Fibroblast of skin of left biceps (primary cell): ENCODE measurements at regions not wholly inside any gene's neighbourhood (a gene's known extent, or its start where the extent isn't known, plus 50 kb on each side); places are given as distances from the start of the nearest gene placed in this dataset.

Experiments
- DNase-seq, 2 experiments: peaks; one replicate each; pipeline ENCODE4 v3.0.0-alpha.2; 2013; ENCODE audit warnings: low read depth in 2 of 2

DNA sequence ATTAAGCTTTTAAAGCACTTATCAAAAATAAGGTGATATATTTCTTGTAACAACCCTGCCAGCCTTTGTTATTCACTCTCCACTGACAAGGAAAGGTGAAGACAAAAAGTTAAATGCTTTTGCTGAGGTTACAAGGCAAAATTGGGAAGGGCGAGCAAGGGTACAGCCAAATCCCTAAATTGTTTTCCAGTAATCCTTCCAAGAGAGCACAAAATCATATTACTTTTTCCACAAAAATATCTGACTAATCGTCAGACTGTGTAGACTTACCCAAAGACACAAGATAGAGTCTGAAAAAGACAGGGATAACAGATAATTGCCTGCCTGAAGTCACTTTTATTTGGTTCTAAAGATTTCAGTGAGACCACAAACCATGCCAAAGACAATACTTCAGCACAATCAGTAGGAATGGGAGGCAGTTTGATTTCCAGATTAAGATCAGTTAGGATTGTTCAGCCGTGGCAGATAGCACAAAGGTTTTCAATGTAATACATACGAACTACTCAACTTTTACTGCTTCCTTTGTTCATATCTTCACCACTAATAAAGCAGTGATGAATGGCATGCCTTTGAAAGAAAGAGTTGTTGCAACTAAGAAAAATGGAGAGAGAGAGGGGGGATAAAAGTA is 383.8 kb upstream of the TUSC1 start:
- DNase-seq, result no peak

DNA sequence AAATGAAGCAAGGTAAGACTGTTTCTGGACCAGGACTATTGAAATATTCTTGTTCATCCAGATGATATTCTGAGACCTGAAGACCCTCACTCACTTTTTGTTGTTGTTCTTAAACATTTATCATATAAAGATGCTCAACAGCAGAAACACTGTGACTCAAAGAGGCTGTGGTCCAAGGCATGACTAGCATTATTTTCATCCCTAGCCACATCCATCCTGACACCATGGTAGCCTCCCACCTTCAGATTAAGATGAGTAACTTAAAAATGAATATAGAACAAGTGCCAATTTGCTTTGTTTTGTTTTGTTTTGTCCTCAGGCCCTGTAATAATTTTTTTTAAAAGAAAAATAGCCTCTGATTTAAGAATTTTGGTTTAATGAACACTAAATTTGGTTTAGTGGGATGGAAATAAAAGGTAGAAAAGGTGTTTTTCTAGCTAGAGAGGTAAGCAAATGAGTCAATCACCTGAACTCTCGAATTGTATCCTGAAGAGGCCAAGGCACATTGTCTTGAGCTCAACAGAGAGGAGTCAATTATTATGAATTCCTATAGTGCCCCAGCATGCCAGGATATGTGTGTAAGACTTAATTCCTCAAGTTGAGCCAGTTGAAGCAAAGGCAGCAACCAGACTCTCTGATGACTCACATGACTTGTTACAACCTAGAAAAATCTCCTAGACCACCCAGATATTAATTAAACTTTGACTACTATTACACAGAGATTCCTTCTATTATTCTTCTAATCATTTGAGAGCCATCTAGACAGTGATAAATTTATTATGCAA is 380.1 kb upstream of the TUSC1 start:
- DNase-seq, result peak; percentile 16 to 18

DNA sequence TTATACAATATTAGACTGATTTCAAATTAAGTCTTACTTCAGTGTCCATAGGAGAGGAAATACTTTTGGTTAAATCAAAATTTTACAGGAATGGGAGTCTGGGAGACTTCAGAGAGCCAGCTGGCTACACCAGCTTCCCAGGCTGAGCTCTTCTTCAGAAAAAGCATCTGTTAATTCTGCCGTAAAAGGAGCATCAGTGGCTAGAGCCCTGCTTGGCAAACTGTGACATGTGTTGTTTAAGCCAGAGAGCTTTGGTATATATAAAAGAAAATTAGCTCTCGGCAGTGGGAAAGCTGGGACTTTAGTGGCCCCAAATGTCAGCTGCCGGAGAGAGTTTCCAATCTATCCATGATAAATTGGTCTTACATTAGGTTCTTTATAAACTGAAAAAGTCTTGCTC is 378.8 kb upstream of the TUSC1 start:
- no peak for DNase-seq

DNA sequence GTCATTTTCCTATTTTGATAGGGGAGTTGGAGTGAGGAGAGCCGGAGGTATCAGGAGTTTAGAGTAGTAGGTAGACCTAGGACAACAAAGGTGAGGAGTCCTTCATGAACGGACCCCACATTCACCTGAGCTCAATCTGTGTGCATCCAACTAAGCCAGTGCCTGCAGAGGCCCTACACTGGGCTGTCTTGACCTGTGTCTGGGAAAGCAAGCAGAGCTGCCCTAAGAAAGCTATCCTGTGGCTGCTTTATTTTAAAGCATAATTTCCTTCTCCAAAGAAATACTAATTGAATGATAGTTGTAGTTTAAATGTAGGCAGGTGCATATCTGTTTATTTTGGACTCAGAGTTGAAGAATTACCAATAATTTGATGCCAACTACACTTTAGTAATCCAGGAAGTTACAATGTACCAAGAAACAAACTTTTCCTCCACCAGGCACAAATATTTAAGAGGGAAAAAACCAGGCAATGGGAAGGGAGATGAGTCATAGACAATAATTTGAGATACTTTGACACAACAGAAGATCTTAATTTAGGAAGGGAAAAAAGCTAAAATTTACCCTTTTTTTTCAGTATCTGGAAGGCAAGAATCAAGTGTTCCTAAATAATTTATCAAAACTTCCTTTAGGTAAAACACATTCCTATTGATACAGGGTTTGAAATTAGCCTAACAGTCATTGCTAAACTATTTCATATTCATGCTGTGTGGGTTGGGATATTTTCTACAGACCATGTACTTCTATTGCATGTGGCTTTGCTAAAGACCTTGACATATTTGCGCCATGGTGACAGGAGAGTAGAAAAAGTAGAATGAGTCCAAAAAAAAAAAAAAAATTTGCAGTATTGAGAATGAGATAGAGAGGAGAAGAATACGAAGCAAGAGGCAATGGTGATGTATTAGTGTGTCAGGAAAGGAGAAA is 376.6 kb upstream of the TUSC1 start:
- peak; percentile 23 to 30 for DNase-seq

DNA sequence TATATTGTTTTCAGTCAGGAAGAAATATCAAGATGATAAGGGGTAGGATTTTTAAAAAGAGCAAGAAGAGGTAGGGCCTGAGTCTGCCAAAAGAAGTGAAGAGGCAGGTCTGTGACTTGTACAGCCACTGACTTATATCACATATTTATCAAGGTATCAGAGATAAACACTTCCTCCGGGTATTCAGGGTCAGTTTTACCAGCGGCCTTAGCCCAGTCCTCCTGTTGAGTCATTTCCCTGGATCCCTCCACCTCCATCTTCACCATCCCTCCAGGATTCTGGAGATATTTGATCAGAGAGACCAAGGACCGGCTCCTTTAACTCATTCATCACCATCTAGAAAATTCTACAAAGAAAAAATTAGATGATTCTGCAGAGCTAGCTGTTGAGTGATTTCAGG is 375.7 kb upstream of the TUSC1 start:
- no peak for DNase-seq

DNA sequence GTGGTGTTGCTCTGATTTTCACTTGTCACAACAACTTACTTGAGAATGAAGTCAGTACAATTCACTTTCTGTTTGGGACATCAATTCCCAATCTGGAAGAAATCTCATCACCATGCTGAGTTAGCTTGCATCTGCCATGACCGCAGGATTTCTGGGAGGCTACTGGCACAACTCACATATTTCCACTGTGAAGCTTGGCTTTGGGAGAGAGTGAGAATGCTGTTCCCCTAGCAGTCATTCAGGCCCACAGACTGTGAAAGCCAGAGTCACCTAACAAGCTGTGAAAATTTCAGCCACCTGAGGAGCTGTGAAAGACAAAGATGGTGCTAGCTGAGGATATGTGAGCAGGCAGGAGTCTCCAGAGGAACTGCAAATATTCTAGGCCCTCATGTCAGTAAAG is 365.2 kb upstream of the TUSC1 start:
- no peak for DNase-seq

DNA sequence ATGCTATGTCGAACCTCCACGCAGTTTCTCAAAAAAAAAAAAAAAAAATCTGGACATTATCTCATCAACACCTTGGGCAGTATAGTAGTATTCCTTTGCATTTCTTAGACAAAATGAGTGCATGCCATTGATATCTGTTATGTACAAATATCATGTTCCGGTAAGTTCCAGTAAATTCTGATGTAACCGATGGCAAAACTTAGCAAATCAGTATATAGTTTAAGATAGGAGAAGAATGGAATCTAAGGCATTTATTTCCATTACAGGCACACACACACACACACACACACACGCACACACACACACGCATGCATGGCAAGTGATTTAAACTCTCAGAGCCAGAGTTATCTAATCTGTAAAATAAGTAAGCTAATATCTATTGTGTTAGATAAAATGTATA is 356.5 kb upstream of the TUSC1 start:
- DNase-seq, result peak in 1 of 2 experiments; percentile 24

DNA sequence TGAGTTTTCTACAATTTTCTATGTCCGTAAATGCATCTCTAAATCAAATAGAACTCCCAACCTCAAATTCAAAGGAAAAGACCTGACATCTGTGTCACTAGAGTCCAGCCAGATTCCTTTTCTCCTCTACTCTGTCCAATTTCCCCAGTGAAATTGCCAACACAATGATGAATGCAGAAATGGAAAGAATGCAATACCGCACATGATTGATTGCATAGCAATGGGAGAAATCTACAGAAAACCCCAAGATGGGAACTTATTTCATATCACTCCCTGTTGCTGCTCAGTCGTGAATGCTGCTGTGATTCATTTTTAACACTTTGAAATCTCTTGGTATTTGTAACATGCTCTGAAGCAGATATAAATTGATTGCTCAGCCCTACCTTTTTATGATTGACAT is 355.1 kb upstream of the TUSC1 start:
- DNase-seq, result peak; percentile 60 to 64

DNA sequence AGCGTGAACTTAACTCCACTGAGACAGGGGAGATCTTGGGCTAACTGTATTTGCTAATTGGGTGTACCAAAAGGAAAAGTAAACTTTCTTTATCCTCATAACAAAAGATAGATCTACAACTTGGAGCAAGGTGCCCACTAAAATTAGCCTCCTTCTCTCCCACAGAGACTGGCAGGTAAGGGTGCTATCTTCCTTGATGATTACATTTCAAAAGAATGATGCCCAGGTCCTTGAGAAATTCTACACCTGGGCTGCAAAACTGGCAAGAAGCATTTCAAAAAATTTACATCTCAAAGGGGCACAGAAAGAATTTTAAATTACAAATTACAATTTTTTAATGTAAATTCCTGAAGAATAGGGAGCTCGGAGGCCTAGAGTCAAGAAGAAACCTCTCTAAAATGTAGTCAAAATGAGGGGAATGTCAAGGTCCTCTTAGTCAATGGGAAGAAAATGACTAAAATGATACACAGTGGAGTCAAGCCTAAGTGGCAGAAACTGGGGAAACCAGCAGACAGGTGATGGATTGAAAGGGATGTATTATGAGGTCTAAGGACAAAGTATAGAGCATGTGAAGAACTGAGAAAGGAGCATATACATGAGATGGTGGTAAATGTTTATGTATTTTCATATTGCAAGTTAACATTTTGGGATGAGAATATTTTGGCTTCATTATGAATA is 348.3 kb upstream of the TUSC1 start:
- no peak for DNase-seq

DNA sequence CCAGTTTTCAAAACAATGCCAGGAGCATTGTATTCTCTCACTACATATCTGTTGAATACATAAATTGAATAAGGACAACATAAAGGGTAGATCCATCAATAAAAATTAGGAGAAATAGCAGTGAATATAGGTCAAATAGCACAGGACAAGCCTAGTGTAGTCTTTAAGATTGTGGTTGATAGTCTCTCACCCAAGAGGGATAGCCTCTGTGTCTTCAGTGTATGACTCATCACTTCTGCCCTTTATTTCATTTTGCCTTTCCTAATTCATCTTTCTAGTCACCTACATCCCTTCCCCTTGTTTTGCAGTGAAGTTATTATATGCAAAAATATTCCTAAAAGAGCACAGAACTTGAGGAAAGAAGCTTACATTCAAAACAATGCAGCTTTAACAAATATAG is 335.0 kb upstream of the TUSC1 start:
- DNase-seq, result no peak

DNA sequence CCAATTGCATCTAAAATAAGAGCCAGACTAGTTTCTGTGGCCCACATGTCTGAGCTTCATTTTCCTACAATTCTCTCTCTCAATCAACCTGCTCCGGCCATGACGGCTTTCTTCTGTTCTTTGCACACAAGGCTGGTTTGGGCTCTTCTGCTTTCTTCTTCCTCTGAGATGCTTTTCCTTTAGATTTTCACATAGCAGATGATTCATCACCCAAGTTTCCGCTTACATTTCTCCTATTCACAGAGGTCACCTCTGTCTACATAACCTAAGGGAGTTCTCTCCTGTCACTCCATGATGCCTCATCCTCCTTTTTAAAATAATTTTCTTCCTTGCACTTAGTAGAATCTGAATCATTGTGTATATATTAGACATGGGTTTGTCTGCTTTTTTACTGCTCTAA is 334.6 kb upstream of the TUSC1 start:
- DNase-seq, result peak in 1 of 2 experiments; percentile 3

DNA sequence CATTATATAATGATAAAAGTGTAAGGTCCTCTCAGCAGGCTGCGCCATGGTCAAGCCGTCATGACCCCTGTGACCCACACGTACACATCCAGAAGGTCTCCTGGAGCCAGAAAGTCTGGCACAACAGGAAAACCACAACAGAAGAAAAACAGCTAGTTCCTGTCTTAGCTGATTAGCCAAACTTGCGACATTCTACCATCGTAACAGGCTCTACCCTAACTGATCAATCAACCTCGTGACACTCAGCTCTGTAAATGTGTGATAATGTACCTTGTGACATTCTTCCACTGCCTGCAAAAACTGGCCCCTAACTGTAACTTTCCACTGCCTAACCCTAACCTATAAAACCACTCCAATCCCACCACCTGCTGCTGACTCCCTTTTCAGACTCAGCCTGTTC is 316.4 kb upstream of the TUSC1 start:
- no peak for DNase-seq

DNA sequence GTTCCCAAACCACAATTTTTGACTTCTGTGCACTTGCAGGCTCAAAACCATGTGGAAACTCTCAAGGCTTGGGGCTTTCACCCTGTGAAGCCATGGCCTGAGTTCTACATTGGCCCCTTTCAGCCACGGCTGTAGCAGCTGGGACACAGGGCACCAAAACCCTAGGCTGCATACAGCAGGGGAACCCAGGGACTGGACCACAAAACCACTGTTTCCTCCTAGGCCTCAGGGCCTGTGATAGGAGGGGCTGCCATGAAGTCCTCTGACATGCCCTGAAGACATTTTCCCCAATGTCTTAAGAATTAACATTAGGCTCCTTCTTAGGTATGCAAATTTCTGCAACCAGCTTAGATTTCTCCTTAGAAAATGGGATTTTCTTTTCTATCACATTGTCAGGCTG is 312.1 kb upstream of the TUSC1 start:
- DNase-seq, result no peak

DNA sequence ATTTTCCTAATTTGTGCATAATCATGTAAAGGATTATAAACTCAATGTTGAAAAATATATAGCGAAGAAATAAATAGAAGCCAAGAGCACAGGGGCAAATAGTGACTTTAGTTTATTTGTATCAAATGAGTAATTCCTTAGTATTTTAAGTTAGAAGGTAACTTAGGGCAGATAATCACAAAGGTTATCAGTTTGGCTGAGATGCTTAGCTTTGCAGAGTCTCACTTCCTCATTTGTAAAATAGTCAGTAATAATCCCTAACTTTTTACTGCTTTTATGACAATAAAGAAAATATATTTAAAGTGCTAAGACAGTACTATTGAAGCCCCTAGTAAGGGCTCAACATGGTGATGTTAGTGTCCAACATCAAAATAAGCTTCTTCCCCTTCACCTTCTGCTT is 297.4 kb upstream of the TUSC1 start:
- no peak for DNase-seq

DNA sequence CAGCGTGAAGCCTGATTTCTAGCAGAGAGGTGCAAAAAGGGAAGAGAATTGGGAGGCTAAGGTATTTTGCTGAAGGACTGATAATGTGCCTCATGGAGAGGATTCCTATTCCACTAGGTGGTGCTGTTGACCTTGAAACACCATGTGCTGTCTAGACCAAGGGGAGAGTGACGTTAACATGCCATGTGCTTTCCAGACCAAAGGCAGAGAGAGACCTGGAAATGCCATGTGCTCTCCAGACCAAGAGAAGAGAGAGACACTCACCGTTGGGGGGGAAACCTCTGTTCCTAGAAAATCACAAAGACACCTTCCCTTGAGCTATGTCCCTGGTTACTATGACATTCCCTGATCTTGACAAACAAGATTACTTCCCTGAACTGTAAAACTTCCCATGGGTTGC is 286.0 kb upstream of the TUSC1 start:
- peak; percentile 49 to 51 for DNase-seq

DNA sequence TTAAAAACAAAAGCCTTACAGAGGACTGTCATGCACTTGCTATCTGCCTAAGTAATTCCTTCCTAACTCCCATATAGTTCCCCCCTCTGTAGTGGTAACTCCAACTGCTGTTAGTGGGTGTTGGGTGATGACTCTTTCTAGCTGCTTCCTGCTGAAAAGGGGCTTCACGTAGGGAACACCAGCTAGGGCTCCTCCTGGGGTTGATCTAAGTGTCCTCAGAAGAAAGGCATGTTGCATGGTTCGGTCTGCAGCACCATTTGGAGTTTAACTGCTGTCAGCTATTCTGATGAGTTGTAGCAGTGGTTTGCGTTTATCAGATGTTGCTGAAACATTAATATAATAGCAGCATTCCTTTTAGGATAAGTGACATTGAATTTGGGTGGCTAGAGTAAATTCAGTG is 281.9 kb upstream of the TUSC1 start:
- peak; percentile 74 to 78 for DNase-seq

DNA sequence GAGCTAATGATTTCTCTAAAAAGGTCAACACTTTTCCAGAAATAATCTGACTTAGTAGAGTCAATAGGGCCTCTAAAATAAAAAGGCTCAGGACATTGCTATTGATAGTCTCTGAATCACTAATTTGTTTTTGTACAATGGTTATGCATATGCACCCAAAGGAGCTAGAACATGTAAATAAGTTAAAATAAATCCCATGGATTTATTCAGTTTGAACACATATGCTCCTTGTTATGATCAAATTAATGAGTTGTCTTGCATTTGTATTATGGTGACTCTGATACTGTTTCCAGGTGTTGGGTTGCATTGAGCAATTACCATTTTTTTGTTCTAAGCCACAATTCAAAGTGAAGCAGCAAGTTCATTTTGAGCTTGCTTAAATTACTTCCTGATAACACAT is 276.0 kb upstream of the TUSC1 start:
- DNase-seq, result no peak

DNA sequence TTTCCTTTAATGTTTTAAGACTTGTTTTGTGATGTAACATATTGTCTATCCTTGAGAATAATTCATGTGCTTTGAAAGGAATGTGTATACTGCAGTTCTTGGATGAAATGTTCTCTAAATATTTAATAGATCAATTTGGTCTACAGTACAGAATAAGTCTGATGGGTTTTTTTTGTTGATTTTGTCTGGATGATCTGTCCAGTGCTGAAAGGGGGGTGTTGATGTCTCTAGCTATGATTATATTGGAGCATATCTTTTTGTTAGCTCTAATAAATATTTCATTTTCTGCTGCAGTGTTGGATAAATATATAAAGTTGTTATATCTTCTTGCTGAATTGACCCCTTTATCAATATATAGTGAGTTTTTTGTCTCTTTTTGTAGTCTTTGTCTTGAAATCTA is 269.9 kb upstream of the TUSC1 start:
- DNase-seq, result no peak

DNA sequence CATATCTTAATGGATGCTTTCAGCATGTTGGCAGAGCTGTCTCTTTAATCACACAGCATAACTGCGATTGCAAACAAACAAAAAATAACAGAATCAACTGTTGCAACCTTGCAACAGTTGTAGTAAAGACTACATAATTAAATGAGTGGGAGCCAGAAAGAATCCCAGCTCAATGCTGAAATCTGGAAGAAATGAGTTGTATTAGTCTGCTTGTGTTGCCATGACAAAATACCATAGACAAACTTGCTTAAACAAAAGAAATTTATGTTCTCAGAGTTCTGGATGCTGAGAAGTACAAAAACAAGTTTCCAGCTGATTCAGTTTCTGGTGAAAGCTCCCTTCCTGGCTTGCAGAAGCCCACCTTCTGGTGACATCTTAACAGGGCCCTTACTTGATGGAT is 260.9 kb upstream of the TUSC1 start:
- DNase-seq, result no peak

DNA sequence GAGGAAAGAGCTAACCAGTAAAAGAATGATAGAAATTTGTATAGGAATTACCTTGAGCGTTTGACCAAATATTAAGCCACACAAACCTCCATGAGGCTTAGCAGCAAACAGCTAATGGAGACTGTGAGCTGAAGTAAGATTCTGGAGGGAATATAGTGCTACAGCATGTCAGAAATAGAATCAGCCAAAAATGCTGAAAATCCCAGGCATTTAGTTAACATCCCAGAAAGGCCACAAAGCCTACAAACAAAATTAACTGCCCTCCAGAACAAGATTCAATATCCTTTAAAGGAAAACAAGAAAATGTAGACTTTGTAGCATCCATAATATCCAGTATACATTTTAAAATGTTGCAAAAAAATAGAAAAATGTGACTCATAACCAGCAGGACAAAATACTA is 257.8 kb upstream of the TUSC1 start:
- peak; percentile 9 to 29 for DNase-seq

DNA sequence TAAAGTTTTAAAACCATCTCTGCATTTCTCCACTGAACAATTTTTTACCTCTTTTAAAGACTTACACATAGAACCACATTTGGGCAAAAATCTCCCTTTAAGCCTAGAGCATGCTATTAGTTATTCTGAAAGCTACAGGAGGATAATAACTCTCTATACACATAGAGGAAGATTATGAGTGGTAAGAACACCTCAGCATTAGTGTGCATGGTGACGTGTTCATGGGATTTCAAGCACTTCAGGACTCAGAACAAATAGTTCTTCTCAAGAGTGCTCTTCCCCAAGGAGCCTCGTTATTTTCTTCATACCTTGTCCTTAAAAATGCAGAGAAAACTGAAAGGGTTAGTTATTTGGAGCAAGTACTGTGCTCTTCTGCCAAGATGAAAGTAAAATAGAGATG is 256.9 kb upstream of the TUSC1 start:
- no peak for DNase-seq

DNA sequence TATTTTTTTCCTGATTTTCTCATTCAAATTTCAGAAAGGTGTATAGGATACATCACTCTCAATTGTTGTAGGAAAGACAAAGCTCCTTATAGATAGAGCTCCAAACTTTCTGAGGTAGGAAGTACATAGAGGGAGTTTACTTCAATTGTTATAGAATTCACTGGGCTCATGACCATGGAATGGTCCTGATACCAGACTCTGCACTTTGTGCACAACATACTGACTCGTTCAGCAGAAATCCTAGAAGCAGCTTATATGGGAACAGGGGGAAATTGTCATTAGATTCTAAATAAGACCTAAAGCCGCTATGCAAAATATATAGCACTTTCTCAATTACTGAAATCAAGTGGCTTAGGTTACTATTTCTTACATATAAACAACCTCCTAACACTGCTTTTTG is 240.5 kb upstream of the TUSC1 start:
- no peak for DNase-seq
